Neural crest cell (in vitro differentiated cells): ENCODE measurements at regions not wholly inside any gene's neighbourhood (a gene's known extent, or its start where the extent isn't known, plus 50 kb on each side); places are given as distances from the start of the nearest gene placed in this dataset.

Source experiments
- DNase-seq: peaks from one replicate; pipeline ENCODE4 v3.0.0; 2021; ENCODE audit warnings: low read depth, mixed read lengths, low spot score
- H3K27ac Mint-ChIP-seq: one replicate; pipeline ENCODE4 v1.8.0; 2021; ENCODE audit warnings: mild to moderate bottlenecking, mixed read lengths; ENCODE audit not compliant: unreplicated experiment
- H3K27me3 Mint-ChIP-seq: 2 replicates; pipeline ENCODE4 v1.8.0; 2021; ENCODE audit warnings: low read depth, mild to moderate bottlenecking, mixed read lengths
- H3K36me3 Mint-ChIP-seq: 2 replicates; pipeline ENCODE4 v1.8.0; 2021; ENCODE audit warnings: low read depth, mild to moderate bottlenecking, mixed read lengths
- H3K4me1 Mint-ChIP-seq: 2 replicates; pipeline ENCODE4 v1.8.0; 2021; ENCODE audit warnings: mixed read lengths
- H3K4me3 Mint-ChIP-seq: one replicate; pipeline ENCODE4 v1.8.0; 2021; ENCODE audit warnings: mild to moderate bottlenecking, mixed read lengths
- H3K9me3 Mint-ChIP-seq: 2 replicates; pipeline ENCODE4 v1.8.0; 2021; ENCODE audit warnings: mixed read lengths
- TF ChIP-seq, protein P1 (sequence below): fragments of 200-600 bp; sonication (generic); conservative IDR thresholded peaks from 2 replicates; pipeline ENCODE4 v1.5.0; 2021; ENCODE audit warnings: antibody characterized with exemption, mild to moderate bottlenecking

DNA sequence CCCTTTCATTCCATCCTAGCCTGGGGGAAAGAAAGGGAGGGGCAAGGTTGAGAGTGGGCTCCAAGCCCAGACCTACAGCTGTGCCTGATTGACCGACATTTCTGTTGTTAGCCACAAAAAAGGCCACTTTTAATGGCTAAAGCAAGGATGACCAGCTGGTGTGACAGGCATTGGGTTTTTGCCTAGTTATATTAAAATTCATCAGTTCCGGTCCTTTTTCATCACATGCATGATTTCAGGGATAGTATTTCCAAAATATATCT, 192.3 kb downstream of the ZNF326 start:
- Mint-ChIP-seq H3K4me1 (peaks cover 19% of the 10 kb centered on the region), H3K27me3 (no peaks in the 10 kb centered on the region), H3K9me3 (peaks cover 7% of the 10 kb centered on the region), H3K4me3 (no peak overlapping the region), H3K27ac (no peak overlapping the region), H3K36me3 (no peaks in the 10 kb centered on the region)
- no peak for DNase-seq
- TF ChIP-seq, protein P1, sequence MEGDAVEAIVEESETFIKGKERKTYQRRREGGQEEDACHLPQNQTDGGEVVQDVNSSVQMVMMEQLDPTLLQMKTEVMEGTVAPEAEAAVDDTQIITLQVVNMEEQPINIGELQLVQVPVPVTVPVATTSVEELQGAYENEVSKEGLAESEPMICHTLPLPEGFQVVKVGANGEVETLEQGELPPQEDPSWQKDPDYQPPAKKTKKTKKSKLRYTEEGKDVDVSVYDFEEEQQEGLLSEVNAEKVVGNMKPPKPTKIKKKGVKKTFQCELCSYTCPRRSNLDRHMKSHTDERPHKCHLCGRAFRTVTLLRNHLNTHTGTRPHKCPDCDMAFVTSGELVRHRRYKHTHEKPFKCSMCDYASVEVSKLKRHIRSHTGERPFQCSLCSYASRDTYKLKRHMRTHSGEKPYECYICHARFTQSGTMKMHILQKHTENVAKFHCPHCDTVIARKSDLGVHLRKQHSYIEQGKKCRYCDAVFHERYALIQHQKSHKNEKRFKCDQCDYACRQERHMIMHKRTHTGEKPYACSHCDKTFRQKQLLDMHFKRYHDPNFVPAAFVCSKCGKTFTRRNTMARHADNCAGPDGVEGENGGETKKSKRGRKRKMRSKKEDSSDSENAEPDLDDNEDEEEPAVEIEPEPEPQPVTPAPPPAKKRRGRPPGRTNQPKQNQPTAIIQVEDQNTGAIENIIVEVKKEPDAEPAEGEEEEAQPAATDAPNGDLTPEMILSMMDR = no peak

DNA sequence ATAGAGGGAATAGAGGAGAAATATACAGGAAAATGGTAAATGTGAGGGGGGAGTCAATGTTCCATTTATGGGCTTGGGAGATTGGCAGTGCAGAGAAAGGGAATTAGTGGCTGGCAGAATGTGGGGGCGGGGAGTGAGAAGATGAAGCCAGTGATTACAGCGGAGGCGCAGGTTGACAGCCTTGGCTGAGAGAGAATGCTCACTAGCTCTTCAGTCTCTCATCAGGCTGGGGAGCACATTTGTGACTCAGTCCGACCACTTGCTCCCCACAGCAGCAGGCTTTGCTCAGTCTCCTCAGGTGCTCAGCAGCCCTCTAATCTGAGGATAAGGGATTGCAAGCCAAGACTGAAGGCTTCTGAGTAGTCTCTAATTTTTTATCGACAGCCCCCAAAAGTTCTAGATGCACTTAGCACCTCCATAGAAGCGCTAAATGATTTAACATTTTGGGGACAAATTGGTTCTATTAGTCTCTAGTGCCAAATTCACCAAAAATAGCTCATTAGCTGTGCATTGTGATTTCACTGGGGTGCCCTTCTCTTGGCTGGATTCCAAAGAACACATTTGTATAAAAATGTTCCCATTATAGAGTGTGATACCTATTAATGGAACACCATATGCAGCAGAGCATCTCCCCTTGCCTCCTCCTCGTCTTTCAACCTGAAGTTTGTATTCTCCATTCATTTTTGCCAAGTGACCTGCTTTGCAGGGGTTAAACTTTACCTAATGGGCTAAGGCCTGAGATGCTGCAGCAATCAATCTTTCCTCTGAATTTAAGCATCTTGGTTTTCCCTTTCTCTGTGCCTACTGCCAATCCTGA, 191.8 kb downstream of the ZNF326 start:
- TF ChIP-seq, protein P1 = no peak
- no peak for DNase-seq
- H3K27ac Mint-ChIP-seq = no peak overlapping the region
- no peaks in the 10 kb centered on the region for H3K36me3 Mint-ChIP-seq
- H3K4me1 Mint-ChIP-seq = peaks cover 18% of the 10 kb centered on the region
- H3K4me3 Mint-ChIP-seq = no peak overlapping the region
- no peaks in the 10 kb centered on the region for H3K27me3 Mint-ChIP-seq
- peaks cover 7% of the 10 kb centered on the region for H3K9me3 Mint-ChIP-seq

DNA sequence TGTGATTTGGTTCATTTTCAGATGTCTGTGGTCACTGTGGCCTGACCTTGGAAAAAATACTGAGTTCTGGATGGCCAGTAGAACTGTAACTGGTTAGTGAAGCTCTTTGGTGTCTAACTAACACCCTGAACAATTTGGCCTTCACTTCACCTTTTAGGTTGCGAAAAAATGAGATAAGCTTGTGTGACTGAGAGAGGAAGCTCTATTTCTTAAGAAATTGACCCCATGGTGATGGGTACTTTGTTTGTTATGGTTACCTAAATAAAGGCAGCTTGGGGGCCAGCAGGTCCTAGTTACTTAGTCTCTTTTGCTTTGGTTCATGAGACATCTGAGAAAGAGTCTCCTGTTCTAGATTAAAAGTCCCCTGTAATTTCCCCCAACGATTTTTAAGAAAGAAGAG, 181.6 kb downstream of the ZNF326 start:
- Mint-ChIP-seq H3K4me1 (no peaks in the 10 kb centered on the region), H3K4me3 (no peak overlapping the region), H3K36me3 (no peaks in the 10 kb centered on the region), H3K27ac (no peak overlapping the region), H3K9me3 (peaks cover 3% of the 10 kb centered on the region), H3K27me3 (no peaks in the 10 kb centered on the region)
- TF ChIP-seq, protein P1 = no peak
- DNase-seq = no peak

DNA sequence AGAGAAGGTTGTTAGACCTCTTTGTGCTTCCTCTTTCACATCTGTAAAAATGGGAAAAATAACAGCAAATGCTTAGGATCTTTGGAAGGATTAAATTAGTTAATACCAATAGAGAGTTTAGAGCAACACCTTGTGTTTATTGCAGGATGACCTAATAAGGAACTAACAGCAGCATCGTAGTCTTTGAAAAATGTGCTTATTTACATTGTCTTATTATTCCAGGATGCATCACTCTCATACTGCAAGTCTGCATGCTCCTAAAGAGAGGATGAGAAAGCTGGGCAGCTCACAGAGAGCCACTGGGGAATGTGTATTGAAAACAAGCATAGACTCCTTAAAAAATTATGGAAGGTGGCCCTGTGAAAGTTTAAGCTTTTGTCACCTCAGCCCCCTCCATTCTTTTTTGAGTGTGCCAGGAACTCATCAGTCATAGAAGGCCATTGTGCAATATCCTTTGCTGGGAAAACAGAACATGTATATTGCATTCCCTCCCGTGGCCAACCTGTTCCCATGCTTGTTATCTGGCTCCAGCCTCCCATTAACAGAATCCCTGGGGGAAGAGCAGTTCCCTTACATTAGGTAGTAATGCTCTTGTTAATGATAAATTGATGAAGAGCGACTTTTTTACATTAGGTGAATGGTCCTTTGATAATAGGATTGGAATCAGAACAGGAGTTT, 180.7 kb downstream of the ZNF326 start:
- H3K4me1 Mint-ChIP-seq = no peaks in the 10 kb centered on the region
- no peak overlapping the region for H3K4me3 Mint-ChIP-seq
- TF ChIP-seq, protein P1 = no peak
- no peaks in the 10 kb centered on the region for H3K27me3 Mint-ChIP-seq
- H3K36me3 Mint-ChIP-seq = no peaks in the 10 kb centered on the region
- DNase-seq = no peak
- peaks cover 3% of the 10 kb centered on the region for H3K9me3 Mint-ChIP-seq
- H3K27ac Mint-ChIP-seq = no peak overlapping the region

DNA sequence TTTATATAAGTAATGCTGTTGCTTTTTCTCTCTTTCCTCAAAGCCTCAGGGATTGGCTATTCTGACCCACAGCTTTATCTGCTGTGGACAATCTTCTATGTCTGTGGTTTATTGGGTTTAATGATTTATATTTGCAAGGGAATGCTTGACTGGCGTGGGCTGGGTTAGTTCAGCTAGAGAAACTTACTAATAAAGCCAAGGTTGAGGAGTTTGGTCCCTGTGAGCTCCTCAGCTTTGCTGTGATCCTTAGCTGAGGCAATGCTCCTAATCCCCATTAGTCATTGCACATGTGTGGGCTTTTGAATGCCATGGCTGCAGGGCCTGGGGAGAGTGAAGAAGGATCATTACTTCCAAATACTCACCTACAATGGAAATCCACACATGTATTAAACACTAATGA, 179.3 kb downstream of the ZNF326 start:
- DNase-seq = no peak
- H3K4me1 Mint-ChIP-seq = no peaks in the 10 kb centered on the region
- TF ChIP-seq, protein P1 = no peak
- H3K27me3 Mint-ChIP-seq = peaks cover 2% of the 10 kb centered on the region
- H3K36me3 Mint-ChIP-seq = no peaks in the 10 kb centered on the region
- peaks cover 3% of the 10 kb centered on the region for H3K9me3 Mint-ChIP-seq
- no peak overlapping the region for H3K4me3 Mint-ChIP-seq
- H3K27ac Mint-ChIP-seq = no peak overlapping the region
